GM18502 (cell line): ENCODE measurements at regions not wholly inside any gene's neighbourhood (a gene's known extent, or its start where the extent isn't known, plus 50 kb on each side); places are given as distances from the start of the nearest gene placed in this dataset.
"Not testable (repeated sequence)": the region's sequence is repeated elsewhere in the genome, so short reads cannot be mapped to it uniquely, and the experiment has no call there.

Experiments
- ATAC-seq: cut with Tn5 transposase; IDR thresholded peaks from one replicate; pipeline ENCODE4 v1.9.1; 2021; ENCODE audit warnings: mild to moderate bottlenecking; ENCODE audit not compliant: unreplicated experiment, poor library complexity

DNA sequence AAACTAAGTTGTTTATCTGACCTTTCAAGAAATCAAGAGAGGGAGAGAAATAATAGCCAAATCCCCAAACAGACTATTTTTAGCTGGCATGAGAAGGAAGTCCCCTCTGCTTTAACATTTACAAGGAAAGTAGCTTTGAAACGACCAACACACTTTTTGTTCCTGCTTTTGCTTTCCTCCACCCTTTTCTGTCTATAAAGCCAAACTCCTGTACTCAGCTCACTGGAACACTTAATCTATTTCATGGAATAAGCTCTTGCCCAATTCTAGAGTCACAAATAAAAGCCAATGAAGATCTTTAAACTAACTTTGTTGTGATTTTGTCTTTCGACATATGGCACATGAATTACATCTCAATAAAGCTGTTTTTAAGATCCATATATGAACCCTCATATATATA lies 86.8 kb upstream of the CCDC71L start:
- ATAC-seq, result no peak

DNA sequence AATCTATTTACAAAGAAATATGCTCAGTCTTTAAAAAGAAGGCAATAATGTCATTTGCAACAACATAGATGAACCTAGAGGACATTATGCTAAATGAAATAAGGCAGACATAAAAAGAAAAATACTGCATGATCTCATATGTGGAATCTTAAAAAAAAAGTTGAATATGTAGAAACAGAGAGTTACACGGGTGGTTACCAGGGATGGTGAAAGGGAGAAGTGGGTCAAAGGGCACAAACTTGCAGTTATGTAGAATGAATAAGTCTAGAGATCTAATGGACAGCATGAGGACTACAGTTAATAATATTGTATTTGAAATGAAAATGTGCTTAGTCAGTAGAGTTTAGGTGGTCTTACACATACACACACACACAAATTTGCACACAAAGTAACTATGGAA lies 88.2 kb upstream of the CCDC71L start:
- no peak for ATAC-seq

DNA sequence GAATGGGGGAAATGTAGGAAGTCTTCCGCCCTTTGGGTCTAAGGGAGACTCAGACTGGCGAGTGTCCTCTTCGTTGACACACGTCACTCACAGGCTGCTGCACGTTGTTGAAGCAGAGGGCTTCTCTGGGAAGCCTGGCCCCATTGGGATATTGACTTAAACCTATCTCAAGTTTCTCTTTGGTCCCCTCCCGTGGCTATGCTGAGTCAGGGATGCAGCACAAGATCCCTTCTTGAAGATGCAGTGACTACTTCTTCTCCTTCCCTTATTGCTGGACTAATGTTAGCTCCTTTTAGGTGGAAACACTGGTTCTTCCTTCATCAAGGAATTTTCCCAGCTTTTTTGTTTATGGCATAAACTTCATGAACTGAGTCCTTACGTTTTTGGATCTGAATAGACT lies 89.8 kb upstream of the CCDC71L start:
- no peak for ATAC-seq

DNA sequence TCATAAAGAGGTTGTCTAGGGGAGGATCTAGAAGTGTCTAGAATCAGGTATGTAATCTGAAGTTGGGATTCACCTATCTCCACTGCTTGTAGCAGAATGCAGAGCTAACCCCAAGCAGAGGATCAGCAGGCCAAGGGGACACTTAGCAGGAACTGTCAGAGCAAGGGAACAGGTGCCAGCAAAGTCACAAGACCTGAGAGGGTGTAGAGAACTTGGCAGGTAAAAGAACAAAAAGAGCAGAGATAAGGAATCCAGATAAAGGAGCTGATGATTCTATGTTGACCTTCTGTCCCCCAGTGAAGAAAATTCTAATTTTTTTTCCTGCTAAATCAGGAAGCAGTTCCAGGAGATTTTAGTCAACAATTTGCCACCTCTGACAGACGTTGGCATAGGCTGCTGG lies 91.4 kb upstream of the CCDC71L start:
- no peak for ATAC-seq

GRCh38 chr7:106755024-106755423 lies 94.1 kb upstream of the CCDC71L start:
- ATAC-seq, result not testable (repeated sequence)

GRCh38 chr7:106755641-106756040 lies 94.7 kb upstream of the CCDC71L start:
- no peak for ATAC-seq

DNA sequence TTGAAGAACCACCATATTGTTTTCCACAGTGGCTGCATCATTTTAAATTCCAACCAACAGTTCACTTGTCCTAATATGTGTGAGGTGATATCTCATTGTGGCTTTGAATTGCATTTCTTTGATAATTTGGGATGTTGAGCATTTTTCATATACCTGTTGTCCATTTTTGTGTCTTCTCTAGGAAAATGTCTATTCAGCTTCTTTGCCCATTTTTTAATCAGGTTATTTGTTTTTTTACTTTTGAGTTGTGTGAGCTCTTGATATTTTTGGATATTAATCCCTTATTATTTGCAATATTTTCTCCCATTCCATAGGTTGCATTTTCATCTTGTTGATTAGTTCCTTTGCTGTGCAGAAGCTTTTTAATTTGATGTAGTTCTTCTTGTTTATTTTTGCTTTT lies 95.1 kb upstream of the CCDC71L start:
- ATAC-seq, result no peak

GRCh38 chr7:106756884-106757283 lies 95.9 kb upstream of the CCDC71L start:
- ATAC-seq, result no peak

GRCh38 chr7:106757846-106758245 lies 96.9 kb upstream of the CCDC71L start:
- no peak for ATAC-seq

DNA sequence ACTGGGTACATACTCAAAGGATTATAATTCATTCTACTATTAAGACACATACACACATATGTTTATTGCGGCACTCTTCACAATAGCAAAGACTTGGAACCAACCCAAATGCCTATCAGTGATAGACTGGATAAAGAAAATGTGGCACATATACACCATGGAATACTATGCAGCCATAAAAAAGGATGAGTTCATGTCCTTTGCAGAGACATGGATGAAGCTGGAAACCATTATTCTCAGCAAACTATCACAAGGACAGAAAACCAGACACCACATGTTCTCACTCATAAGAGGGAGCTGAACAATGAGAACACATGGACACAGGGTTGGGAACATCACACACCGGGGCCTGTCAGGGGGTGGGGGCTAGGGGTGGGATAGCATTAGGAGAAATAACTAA lies 101.9 kb upstream of the CCDC71L start:
- not testable (repeated sequence) for ATAC-seq

GRCh38 chr7:106763717-106764116 lies 101.4 kb upstream of the PIK3CG start:
- no peak for ATAC-seq

DNA sequence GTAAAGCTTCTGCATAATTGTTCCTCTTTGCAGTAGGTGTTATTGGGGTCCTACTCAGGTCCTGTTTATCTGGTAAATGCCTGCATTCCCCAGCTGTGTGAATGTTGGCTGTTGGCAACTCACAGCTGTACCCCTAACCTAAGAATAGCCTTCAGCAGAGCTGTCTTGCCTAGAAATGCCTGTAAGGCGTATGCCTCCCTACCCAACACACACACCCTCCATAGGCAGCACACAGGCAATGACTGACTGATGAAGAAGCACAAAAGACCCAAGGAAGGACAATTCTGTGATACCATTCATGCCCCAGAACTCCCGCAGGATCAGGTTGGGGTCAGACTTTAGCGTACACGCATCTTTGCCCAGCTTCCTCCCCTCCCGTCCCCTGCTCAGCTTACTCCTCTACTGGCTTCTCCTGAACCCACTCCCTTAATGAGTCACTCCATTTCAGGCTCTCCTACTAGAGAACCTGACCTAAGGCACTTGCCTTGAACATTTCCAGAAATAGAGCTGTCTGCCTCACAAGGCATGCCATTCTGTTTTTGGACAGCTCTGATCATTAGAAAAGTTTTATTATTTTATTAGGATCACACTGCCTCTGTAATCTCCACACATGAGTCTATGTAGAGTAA lies 99.2 kb upstream of the PIK3CG start:
- ATAC-seq, result no peak

GRCh38 chr7:106766551-106766950 lies 98.5 kb upstream of the PIK3CG start:
- ATAC-seq, result no peak

DNA sequence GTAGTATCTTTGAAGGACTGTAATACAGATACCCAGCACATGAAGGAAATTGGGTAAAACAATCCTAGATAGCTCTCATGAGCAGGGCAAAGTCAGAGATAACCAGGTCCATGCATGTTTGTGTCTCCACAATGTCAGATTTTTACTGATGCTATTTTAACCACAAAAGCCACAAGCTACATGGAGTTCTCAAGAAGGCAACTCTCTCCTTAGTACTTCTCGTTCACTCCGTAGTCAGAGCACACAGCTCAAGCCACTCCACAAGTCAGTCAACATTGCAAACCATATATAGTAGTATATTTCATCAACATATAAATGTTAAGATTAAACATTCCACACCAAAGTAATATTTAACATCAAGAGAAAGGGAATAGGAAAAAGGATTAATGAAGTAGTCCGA lies 98.0 kb upstream of the PIK3CG start:
- ATAC-seq, result no peak

- peak; percentile 84 for ATAC-seq
These were observed 97.4 kb upstream of the PIK3CG start for GRCh38 chr7:106767498-106768323.

DNA sequence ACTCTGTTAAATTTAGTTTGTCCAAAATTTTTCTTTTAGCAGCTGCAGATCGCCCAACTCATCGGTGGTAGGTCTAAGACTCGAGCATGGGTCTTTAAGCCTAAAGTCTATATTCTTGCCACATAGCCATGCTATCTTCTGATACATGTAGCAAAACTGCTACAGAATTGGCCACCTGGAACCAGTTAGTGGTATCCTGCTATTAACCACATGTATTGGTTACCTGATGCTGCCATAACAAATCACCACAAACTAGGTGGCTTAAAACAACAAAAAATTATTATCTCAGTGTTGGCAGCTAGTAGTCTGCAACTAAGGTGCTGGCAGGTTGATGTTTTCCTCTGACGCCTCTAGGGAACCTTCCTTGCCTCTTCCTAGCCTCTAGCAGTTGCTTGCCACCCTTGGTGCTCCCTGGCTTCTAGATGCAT lies 96.7 kb upstream of the PIK3CG start:
- ATAC-seq, result peak; percentile 82

DNA sequence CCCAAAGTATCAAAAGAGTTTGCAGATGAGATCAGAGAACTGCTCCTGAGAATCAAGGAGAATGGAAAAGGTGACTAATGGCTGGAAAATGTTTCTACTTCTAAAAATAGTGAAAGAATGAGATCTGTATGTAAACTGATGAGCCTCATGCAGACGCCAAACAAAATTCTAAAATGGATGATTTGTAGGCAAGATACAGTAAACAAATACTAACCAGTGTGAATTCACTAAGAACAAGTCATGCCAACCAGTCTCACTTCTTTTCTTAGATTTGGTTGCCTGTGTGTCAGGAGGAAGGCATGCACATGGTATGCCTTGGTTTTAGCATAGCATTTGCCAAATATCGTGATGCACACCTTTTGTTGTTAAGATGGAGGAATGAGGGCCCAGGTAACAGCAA lies 94.9 kb upstream of the PIK3CG start:
- ATAC-seq, result no peak

GRCh38 chr7:106772655-106773108 lies 92.4 kb upstream of the PIK3CG start:
- no peak for ATAC-seq

GRCh38 chr7:106773228-106773627 lies 91.9 kb upstream of the PIK3CG start:
- ATAC-seq, result no peak

- ATAC-seq, result no peak
These were observed 91.4 kb upstream of the PIK3CG start for GRCh38 chr7:106773721-106774120.

DNA sequence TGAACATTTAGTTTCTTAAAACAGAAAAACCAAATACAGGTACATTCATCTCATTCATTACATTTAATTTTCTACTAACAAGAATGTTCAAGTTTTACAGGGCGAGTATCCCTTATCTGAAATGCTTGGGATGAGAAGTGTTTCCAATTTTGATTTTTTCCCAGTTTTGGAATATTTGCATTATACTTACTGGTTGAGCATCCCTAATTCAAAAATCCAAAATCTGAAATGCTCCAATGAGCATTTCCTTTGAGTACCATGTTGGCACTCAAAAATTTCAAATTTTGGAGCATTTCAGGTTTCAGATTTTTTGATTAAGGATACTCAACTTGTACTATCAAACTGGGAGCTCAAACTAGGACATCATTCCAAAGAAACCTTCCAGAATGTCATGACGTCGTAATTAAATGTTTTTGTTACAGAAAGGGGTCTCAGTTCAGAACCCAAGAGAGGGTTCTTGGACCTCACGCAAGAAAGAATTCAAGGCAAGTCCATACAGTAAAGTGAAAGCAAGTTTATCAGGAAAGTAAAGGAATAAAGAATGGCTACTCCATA lies 90.8 kb upstream of the PIK3CG start:
- no peak for ATAC-seq
